Ovary (tissue), 7 donors: ENCODE measurements at regions not wholly inside any gene's neighbourhood (a gene's known extent, or its start where the extent isn't known, plus 50 kb on each side); places are given as distances from the start of the nearest gene placed in this dataset.

Experiments
- DNase-seq, 5 donors: peaks; one replicate each; pipeline ENCODE4 v3.0.0-alpha.2; 2019 to 2020
- H3K27ac ChIP-seq, 2 donors: fragments of 200-600 bp; one replicate each; pipeline versions ENCODE4 v1.5.1 to v1.8.0; 2019 to 2022
- H3K27me3 ChIP-seq: fragments of 200-600 bp; one replicate; pipeline ENCODE4 v1.8.0; 2022
- H3K36me3 ChIP-seq: fragments of 200-600 bp; sonication (generic); one replicate; pipeline ENCODE4 v1.5.1; 2019
- H3K4me1 ChIP-seq: one replicate; pipeline ENCODE4 v1.8.1; 2013; ENCODE audit warnings: mild to moderate bottlenecking, moderate library complexity; ENCODE audit not compliant: insufficient read depth
- H3K4me3 ChIP-seq: fragments of 200-600 bp; sonication (generic); one replicate; pipeline ENCODE4 v1.5.1; 2017
- H3K9me3 ChIP-seq, 2 donors: fragments of 200-600 bp in 1 of 2; sonication (generic) in 1 of 2; one replicate each; pipeline versions ENCODE4 v1.5.1 to v1.8.1; 2013 to 2019; ENCODE audit warnings: mild to moderate bottlenecking in 1 of 2, moderate library complexity in 1 of 2
- CTCF ChIP-seq, 3 donors: fragments of 450-650 bp in 2 of 3; fragments of 200-600 bp in 1 of 3; IDR thresholded peaks; one replicate each; pipeline versions ENCODE4 v1.5.1 to v1.8.0; 2016 to 2022; ENCODE audit warnings: antibody characterized with exemption in 3 of 3, mild to moderate bottlenecking in 1 of 3
- EP300 ChIP-seq: sonication (generic); formaldehyde crosslinking; IDR thresholded peaks from one replicate; pipeline ENCODE4 v1.6.1; 2017; ENCODE audit warnings: antibody characterized with exemption
- POLR2A ChIP-seq: fragments of 450-650 bp; IDR thresholded peaks from one replicate; pipeline ENCODE4 v1.6.1; 2017; ENCODE audit warnings: antibody characterized with exemption, mild to moderate bottlenecking, moderate library complexity
- WGBS, 3 donors: extraction: QIAGEN DNeasy Blood & Tissue Kit in 1 of 3; methylation state at CpG; one replicate each; pipeline versions ENCODE4 v1.1.5 to v1.1.7; 2013 to 2017; 5-methylcytosine and 5-hydroxymethylcytosine counted together
- intact Hi-C, 4 donors: fragments of 100-400 bp; cut with DNase I; formaldehyde crosslinking; loops; one replicate each; pipeline versions ENCODE4 v1.11.0 to v1.15.1; 2022 to 2023
- donor health status: DM: no; HTN: no; CAD: no; lungs with moderate emphysema.
- donor health status: DM: no; HTN: no; CAD: no.
- donor health status: Bipolar disorder and iron deficiency.
- donor health status: DM: no; HTN: no; CAD: no.
- donor health status: DM: yes; HTN: yes; CAD: no.

GRCh38 chr21:38887062-38887686 is 81.4 kb downstream of the ETS2 start:
- 68 to 77% (median 75%) methylated on average over 5 of the region's 5 CpGs for WGBS, 3 donors
- intact Hi-C loops: no loop called here
- Histone ChIP-seq H3K4me3 (no peak overlapping the region), H3K36me3 (no peaks in the 10 kb centered on the region), H3K27ac (no peak overlapping the region), H3K9me3 (no peaks in the 10 kb centered on the region), H3K4me1 (no peaks in the 10 kb centered on the region), H3K27me3 (no peaks in the 10 kb centered on the region)
- DNase-seq: no peak
- TF ChIP-seq EP300: no peak
- TF ChIP-seq POLR2A: no peak
- no peak for TF ChIP-seq CTCF (IDR thresholded peaks at IDR 0.05)

- H3K9me3 ChIP-seq: no peaks in the 10 kb centered on the region
- intact Hi-C loops: no loop called here
- H3K36me3 ChIP-seq: no peaks in the 10 kb centered on the region
- H3K27ac ChIP-seq: no peak overlapping the region
- no peaks in the 10 kb centered on the region for H3K4me1 ChIP-seq
- TF ChIP-seq EP300 (no peak), CTCF (IDR thresholded peaks at IDR 0.05) (no peak), POLR2A (no peak)
- no peaks in the 10 kb centered on the region for H3K27me3 ChIP-seq
- H3K4me3 ChIP-seq: no peak overlapping the region
- 96 to 100% (median 98%) methylated on average over 1 of the region's 1 CpG for WGBS, 3 donors
- no peak for DNase-seq
These were observed 80.2 kb downstream of the ETS2 start for GRCh38 chr21:38885909-38886308.

GRCh38 chr21:38884440-38884839 is 78.7 kb downstream of the ETS2 start:
- Histone ChIP-seq H3K4me1 (no peaks in the 10 kb centered on the region), H3K4me3 (no peak overlapping the region), H3K9me3 (no peaks in the 10 kb centered on the region), H3K27me3 (no peaks in the 10 kb centered on the region), H3K36me3 (no peaks in the 10 kb centered on the region), H3K27ac (no peak overlapping the region)
- DNase-seq: no peak
- WGBS, 3 donors: 75 to 92% (median 76%) methylated on average over 3 of the region's 3 CpGs
- intact Hi-C loops: no loop called here
- no peak for TF ChIP-seq POLR2A
- TF ChIP-seq EP300: no peak
- no peak for TF ChIP-seq CTCF (IDR thresholded peaks at IDR 0.05)

- Histone ChIP-seq H3K36me3 (no peaks in the 10 kb centered on the region), H3K4me1 (no peaks in the 10 kb centered on the region), H3K27ac (no peak overlapping the region), H3K9me3 (no peaks in the 10 kb centered on the region), H3K27me3 (no peaks in the 10 kb centered on the region), H3K4me3 (no peak overlapping the region)
- DNase-seq: no peak
- intact Hi-C loops: no loop called here
- TF ChIP-seq EP300 (no peak), CTCF (IDR thresholded peaks at IDR 0.05) (no peak), POLR2A (no peak)
These were observed 77.4 kb downstream of the ETS2 start for GRCh38 chr21:38883142-38883541.
